CMK (cell line): ENCODE measurements at regions not wholly inside any gene's neighbourhood (a gene's known extent, or its start where the extent isn't known, plus 50 kb on each side); places are given as distances from the start of the nearest gene placed in this dataset.

Experiments used
- DNase-seq: peaks from one replicate; pipeline ENCODE4 v3.0.0-alpha.2; 2010; ENCODE audit warnings: low read depth

- DNase-seq: no peak
Observed at GRCh38 chr12:4106621-4107020, 166.9 kb upstream of the CCND2 start.

GRCh38 chr12:4104722-4105244 is 168.8 kb upstream of the CCND2 start:
- no peak for DNase-seq

- DNase-seq: no peak
Observed at GRCh38 chr12:4099276-4099675, 174.3 kb upstream of the CCND2 start.

- DNase-seq: peak; percentile 17
Observed at GRCh38 chr12:4091016-4091743, 182.4 kb upstream of the CCND2 start.

DNA sequence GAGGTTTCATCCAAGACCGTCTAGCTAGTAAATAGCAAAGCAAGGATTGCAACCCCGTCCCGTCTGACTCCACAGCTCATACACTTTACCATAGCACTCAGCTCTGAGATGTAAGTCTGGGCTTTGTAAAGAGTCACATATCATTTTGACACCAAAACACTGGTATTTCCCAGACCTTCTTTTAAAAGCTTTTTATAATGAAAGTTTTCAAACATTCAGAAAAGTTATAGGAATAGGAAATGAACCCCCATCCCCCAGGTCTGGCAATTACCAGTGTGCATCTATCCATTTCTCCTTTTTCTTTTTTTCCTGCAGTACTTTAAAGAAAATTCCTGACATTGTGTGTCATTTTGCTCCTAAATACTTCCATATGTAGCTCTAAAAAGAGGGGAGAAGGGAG is 183.6 kb upstream of the CCND2 start:
- DNase-seq: no peak

DNA sequence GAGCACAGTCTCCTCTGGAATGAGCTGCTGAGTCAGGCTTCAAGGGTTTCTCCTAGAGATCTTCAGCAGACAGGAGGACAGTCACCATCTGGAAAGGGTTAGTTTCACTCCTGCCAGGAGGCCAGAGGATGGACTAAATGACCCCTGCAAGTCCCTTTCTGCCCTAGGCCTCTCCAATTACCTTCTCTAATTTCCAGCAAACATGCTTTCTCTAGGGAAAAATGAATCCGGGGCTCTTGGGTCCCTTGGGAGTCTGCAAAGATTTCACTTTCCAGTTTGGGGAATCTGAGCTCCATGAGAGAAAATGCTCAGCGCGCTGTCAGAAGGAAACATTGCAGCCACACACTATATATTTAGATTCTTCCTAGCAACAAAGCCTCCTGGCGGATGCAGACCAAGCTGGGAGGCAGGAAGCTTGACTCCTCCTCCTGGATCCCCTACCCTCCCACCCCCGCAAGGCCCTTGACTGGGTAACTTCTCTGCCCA is 184.4 kb upstream of the CCND2 start:
- no peak for DNase-seq

GRCh38 chr12:4088451-4088850 is 185.1 kb upstream of the CCND2 start:
- DNase-seq: no peak

GRCh38 chr12:4086481-4086880 is 187.1 kb upstream of the CCND2 start:
- no peak for DNase-seq

DNA sequence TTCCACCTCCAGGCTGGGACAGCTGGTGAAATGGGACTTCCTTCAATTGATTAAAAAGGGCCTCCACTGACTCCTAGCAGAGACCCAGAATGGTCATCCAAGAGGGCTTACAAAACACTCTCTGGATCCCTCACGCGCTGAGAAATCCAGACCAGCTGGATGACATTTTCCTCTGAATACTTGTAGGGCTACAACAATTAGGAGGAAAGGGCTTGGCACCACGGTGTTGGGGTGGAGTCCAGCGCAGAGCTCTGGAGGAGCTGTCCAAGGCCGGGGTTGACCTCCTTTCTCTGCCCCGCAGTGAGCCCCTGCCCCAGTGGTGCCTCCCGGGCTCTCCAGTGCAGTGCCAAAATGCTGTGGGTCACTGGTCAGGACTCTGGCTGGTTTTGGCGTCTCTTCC is 189.0 kb upstream of the CCND2 start:
- no peak for DNase-seq

GRCh38 chr12:4082809-4083403 is 190.7 kb upstream of the CCND2 start:
- no peak for DNase-seq

GRCh38 chr12:4080213-4080612 is 193.3 kb upstream of the CCND2 start:
- no peak for DNase-seq

DNA sequence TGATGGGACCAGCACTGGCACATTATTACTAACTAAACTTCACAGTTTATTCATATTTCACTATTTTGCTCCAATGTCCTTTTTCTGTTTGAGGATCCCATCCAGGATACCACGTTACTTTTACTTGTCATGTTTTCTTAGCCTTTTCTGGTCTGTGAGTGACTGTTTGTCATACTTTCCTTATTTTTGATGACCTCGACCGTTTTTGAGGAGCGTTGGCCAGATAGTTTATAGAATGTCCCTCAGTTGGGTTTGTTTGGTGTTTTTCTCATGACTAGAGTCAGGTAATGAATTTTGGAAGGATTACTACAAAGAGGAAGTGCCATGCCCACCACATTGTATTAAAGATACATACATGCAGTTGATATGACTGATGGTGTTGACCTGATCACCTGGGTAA is 199.4 kb upstream of the CCND2 start:
- DNase-seq: no peak

GRCh38 chr12:4069670-4070010 is 196.4 kb upstream of the PARP11 start:
- no peak for DNase-seq

DNA sequence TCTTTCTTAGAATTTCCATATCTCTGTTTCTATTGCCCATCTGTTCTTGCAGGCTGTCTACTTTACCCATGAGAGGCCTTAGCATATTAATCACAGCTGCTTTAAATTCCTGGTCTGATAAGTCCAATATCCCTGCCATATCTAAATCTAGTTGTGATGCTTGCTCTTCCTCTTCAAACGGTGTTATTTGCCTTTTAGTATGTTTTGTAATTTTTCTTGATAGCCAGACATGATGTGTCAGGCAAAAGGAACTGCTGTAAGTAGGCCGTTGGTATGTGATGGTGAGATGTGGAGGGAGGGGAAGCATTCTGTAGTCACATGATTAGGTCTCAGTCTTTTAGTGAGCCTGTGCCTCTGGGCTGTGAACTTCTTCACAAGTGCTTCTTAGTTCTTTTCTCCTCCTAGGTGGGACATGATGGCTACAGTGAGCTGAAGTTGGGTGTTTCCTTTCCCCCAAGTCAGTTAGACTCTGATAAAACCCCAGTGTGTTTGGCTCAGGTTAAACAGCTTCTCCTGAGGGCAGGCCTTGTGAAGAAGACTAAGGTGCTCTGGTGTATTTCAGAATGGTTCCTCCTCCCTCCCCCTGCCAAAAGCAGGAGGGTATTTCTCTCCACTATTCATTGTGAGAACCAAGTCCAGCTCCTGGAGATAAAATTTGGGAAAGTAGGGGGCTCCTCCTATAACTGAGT is 195.9 kb upstream of the PARP11 start:
- DNase-seq: peak; percentile 49

- no peak for DNase-seq
Observed at GRCh38 chr12:4064008-4064407, 190.8 kb upstream of the PARP11 start.

- no peak for DNase-seq
Observed at GRCh38 chr12:4059898-4060568, 186.8 kb upstream of the PARP11 start.

DNA sequence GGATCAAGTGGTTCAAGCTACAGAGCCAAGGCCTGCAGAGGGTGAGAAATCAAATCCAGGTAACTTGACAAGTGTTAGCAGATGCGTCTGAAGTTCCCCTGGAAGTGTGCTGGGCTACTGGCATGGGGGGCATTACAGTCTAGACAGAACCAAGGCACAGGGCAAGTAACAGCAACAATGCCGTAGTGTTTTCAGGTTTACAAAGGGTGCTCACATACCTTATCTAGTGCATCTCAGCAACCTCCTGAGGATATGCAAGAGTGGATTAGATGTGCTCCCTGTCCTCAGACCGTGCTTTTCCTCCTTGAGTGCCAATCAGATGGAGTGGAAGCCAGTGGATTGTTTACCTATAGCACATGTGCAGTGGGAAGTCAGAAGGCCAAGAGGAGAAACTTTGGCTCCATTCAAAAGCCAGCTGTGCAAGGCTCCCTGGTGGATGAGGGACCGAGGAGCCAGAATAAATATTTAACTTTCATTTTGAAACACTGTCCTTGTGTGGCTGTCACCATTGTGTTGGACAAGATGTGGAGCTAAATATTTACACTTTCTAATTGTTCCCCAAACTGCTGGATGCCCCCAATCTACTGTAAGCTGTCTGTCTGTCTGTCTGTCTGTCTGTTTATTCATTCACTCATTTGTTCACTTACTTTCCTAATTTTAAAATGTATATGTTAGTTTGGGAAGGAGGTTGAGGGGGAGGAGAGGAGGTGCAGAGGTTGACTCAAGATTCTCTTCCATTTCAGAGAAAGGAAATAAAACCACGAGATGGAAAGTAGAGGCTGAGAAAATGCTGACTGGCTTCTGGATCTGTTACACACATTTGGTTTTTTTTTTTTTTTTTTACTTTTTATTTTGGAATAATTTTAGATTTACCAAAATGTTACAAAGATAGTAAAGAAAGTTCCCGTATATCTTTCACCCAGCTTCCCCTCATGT is 184.0 kb upstream of the PARP11 start:
- no peak for DNase-seq

DNA sequence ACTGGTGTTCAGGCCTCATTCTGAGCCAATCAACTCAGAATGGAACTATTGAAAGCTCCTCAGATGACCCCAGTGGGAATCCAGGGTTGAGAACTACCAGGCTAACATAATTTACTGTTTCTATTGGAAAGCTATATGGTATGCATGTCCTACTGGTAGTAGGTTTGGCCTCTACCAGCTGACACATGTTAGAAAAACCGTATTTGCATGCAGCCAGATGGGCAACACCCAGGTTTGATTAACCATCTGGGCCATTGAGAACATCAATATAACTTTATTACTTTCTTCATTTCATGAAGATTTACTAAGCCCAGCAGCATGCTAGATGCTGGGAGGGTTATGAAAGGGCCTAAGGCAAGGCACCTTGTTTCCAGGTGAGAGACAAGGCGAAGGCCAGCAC is 181.4 kb upstream of the PARP11 start:
- no peak for DNase-seq

DNA sequence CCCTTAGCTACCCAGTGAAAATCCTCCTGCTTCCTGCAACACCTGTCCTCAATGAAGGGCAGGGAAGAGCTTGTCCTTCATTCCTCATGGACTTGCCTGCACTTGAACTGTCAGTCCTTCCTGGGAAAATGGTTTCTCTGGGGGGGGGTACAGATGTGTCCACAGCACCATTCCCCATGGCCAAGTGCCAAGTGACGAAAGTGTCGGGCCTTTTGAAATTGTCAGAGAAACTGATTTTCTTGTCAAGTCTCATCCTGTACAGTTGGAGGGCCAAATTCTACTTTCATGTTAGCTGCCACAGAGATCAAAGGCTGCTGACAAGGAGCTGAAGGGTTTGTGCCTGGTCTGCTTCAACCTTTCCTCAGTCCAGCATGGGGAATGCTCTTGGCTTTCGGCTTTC is 179.5 kb upstream of the PARP11 start:
- DNase-seq: no peak

- no peak for DNase-seq
Observed at GRCh38 chr12:4051596-4051995, 178.4 kb upstream of the PARP11 start.

- no peak for DNase-seq
Observed at GRCh38 chr12:4050340-4050739, 177.1 kb upstream of the PARP11 start.
